ENCODE measurements at regions not wholly inside any gene's neighbourhood (a gene's known extent, or its start where the extent isn't known, plus 50 kb on each side); places are given as distances from the start of the nearest gene placed in this dataset.

- H3K4me3 ChIP-seq (ENCODE audit: low read length in 2 of 2) = no peak overlapping the region
- POLR2A ChIA-PET (ENCODE audit: partially characterized antibody) = no interaction called here
- H3K27ac Mint-ChIP-seq = no peak overlapping the region
These were observed 265.0 kb downstream of the IL20RB start for GRCh38 chr3:137222736-137223225.

GRCh38 chr3:137224464-137224863 is 266.7 kb downstream of the IL20RB start:
- intact Hi-C loops (cut with micrococcal nuclease) = no loop called here
- no peak overlapping the region for H3K4me3 ChIP-seq (ENCODE audit: low read length in 2 of 2)
- Mint-ChIP-seq H3K4me1 (no peaks in the 10 kb centered on the region), H3K9me3 (peaks cover 3 to 14% (median 5%) of the 10 kb centered on the region in 8 donors), H3K27me3 (peaks cover 1 to 2% of the 10 kb centered on the region in 2 donors), H3K36me3 (no peaks in the 10 kb centered on the region), H3K27ac (no peak overlapping the region), H3K4me3 (no peak overlapping the region)
- H3K4me1 ChIP-seq (ENCODE audit: insufficient read depth, low read length) = no peaks in the 10 kb centered on the region
- no peak for DNase-seq
- no peak overlapping the region for H3K27ac ChIP-seq (ENCODE audit: low read depth, low read length)
- ChIA-PET POLR2A (ENCODE audit: partially characterized antibody) (no interaction called here), CTCF (ENCODE audit: partially characterized antibody) (no interaction called here)
- H3K36me3 ChIP-seq (ENCODE audit: insufficient read depth, low read length) = no peaks in the 10 kb centered on the region
- no peaks in the 10 kb centered on the region for H3K27me3 ChIP-seq (ENCODE audit: insufficient read depth, low read length)
- no peaks in the 10 kb centered on the region for H3K9me3 ChIP-seq (ENCODE audit: control insufficient read depth in 1 of 2, low read length in 2 of 2)

More at GRCh38 chr3:137222736-137223225, 265.0 kb downstream of the IL20RB start:
- Mint-ChIP-seq H3K4me1 (no peaks in the 10 kb centered on the region), H3K36me3 (no peaks in the 10 kb centered on the region), H3K9me3 (peaks cover 3 to 14% (median 7%) of the 10 kb centered on the region in 8 donors), H3K27me3 (peaks cover 0 to 1% of the 10 kb centered on the region in 2 donors), H3K4me3 (no peak overlapping the region)
- Histone ChIP-seq H3K36me3 (ENCODE audit: insufficient read depth, low read length) (no peaks in the 10 kb centered on the region), H3K9me3 (ENCODE audit: control insufficient read depth in 1 of 2, low read length in 2 of 2) (no peaks in the 10 kb centered on the region), H3K27me3 (ENCODE audit: insufficient read depth, low read length) (no peaks in the 10 kb centered on the region), H3K27ac (ENCODE audit: low read depth, low read length) (no peak overlapping the region), H3K4me1 (ENCODE audit: insufficient read depth, low read length) (no peaks in the 10 kb centered on the region)
- no peak for DNase-seq
- CTCF ChIA-PET (ENCODE audit: partially characterized antibody) = no interaction called here
- intact Hi-C loops (cut with micrococcal nuclease) = no loop called here

- intact Hi-C loops (cut with micrococcal nuclease) = no loop called here
- no peak for DNase-seq
- ChIA-PET CTCF (ENCODE audit: partially characterized antibody) (no interaction called here), POLR2A (ENCODE audit: partially characterized antibody) (no interaction called here)
- Histone ChIP-seq H3K4me1 (ENCODE audit: insufficient read depth, low read length) (no peaks in the 10 kb centered on the region), H3K4me3 (ENCODE audit: low read length in 2 of 2) (no peak overlapping the region), H3K27me3 (ENCODE audit: insufficient read depth, low read length) (no peaks in the 10 kb centered on the region), H3K9me3 (ENCODE audit: control insufficient read depth in 1 of 2, low read length in 2 of 2) (no peaks in the 10 kb centered on the region), H3K36me3 (ENCODE audit: insufficient read depth, low read length) (no peaks in the 10 kb centered on the region), H3K27ac (ENCODE audit: low read depth, low read length) (no peak overlapping the region)
- Mint-ChIP-seq H3K36me3 (no peaks in the 10 kb centered on the region), H3K27me3 (no peaks in the 10 kb centered on the region), H3K9me3 (peaks cover 0 to 4% (median 2%) of the 10 kb centered on the region in 8 donors), H3K4me1 (no peaks in the 10 kb centered on the region), H3K4me3 (no peak overlapping the region), H3K27ac (no peak overlapping the region)
These were observed 285.1 kb downstream of the IL20RB start for GRCh38 chr3:137242836-137243400.

- Histone ChIP-seq H3K4me3 (ENCODE audit: low read length in 2 of 2) (no peak overlapping the region), H3K36me3 (ENCODE audit: insufficient read depth, low read length) (no peaks in the 10 kb centered on the region), H3K27ac (ENCODE audit: low read depth, low read length) (no peak overlapping the region), H3K4me1 (ENCODE audit: insufficient read depth, low read length) (no peaks in the 10 kb centered on the region), H3K9me3 (ENCODE audit: control insufficient read depth in 1 of 2, low read length in 2 of 2) (no peaks in the 10 kb centered on the region), H3K27me3 (ENCODE audit: insufficient read depth, low read length) (no peaks in the 10 kb centered on the region)
- intact Hi-C loops (cut with micrococcal nuclease) = no loop called here
- Mint-ChIP-seq H3K4me1 (no peaks in the 10 kb centered on the region), H3K9me3 (peaks cover 0 to 9% (median 7%) of the 10 kb centered on the region in 8 donors), H3K36me3 (no peaks in the 10 kb centered on the region), H3K27ac (no peak overlapping the region), H3K27me3 (no peaks in the 10 kb centered on the region), H3K4me3 (no peak overlapping the region)
- CTCF ChIA-PET (ENCODE audit: partially characterized antibody) = no interaction called here
- DNase-seq = no peak
- POLR2A ChIA-PET (ENCODE audit: partially characterized antibody) = no interaction called here
These were observed 288.7 kb downstream of the IL20RB start for GRCh38 chr3:137246491-137246890.

- H3K27ac ChIP-seq (ENCODE audit: low read depth, low read length) = no peak overlapping the region
- Mint-ChIP-seq H3K27ac (no peak overlapping the region), H3K27me3 (no peaks in the 10 kb centered on the region), H3K4me1 (no peaks in the 10 kb centered on the region), H3K4me3 (no peak overlapping the region), H3K36me3 (no peaks in the 10 kb centered on the region), H3K9me3 (peaks cover 0 to 21% (median 9%) of the 10 kb centered on the region in 8 donors)
- no peaks in the 10 kb centered on the region for H3K9me3 ChIP-seq (ENCODE audit: control insufficient read depth in 1 of 2, low read length in 2 of 2)
- no peaks in the 10 kb centered on the region for H3K27me3 ChIP-seq (ENCODE audit: insufficient read depth, low read length)
- H3K4me1 ChIP-seq (ENCODE audit: insufficient read depth, low read length) = no peaks in the 10 kb centered on the region
- H3K36me3 ChIP-seq (ENCODE audit: insufficient read depth, low read length) = no peaks in the 10 kb centered on the region
- ChIA-PET POLR2A (ENCODE audit: partially characterized antibody) (no interaction called here), CTCF (ENCODE audit: partially characterized antibody) (no interaction called here)
- intact Hi-C loops (cut with micrococcal nuclease) = no loop called here
- no peak for DNase-seq
- no peak overlapping the region for H3K4me3 ChIP-seq (ENCODE audit: low read length in 2 of 2)
These were observed 291.6 kb downstream of the IL20RB start for GRCh38 chr3:137249311-137249940.

GRCh38 chr3:137259089-137259488 is 301.3 kb downstream of the IL20RB start:
- ChIA-PET POLR2A (ENCODE audit: partially characterized antibody) (no interaction called here), CTCF (ENCODE audit: partially characterized antibody) (no interaction called here)
- no peak overlapping the region for H3K27ac Mint-ChIP-seq
- Histone ChIP-seq H3K4me1 (ENCODE audit: insufficient read depth, low read length) (no peaks in the 10 kb centered on the region), H3K9me3 (ENCODE audit: control insufficient read depth in 1 of 2, low read length in 2 of 2) (no peaks in the 10 kb centered on the region), H3K36me3 (ENCODE audit: insufficient read depth, low read length) (no peaks in the 10 kb centered on the region), H3K27me3 (ENCODE audit: insufficient read depth, low read length) (no peaks in the 10 kb centered on the region), H3K4me3 (ENCODE audit: low read length in 2 of 2) (no peak overlapping the region), H3K27ac (ENCODE audit: low read depth, low read length) (no peak overlapping the region)
- intact Hi-C loops (cut with micrococcal nuclease) = no loop called here
- no peak overlapping the region for H3K4me3 Mint-ChIP-seq
- H3K9me3 Mint-ChIP-seq = peaks cover 0 to 5% (median 1%) of the 10 kb centered on the region in 8 donors
- no peak for DNase-seq
- peaks cover 0 to 1% of the 10 kb centered on the region in 2 donors for H3K27me3 Mint-ChIP-seq
- no peaks in the 10 kb centered on the region for H3K36me3 Mint-ChIP-seq
- no peaks in the 10 kb centered on the region for H3K4me1 Mint-ChIP-seq

GRCh38 chr3:137259701-137260100 is 301.9 kb downstream of the IL20RB start:
- H3K27me3 ChIP-seq (ENCODE audit: insufficient read depth, low read length) = no peaks in the 10 kb centered on the region
- DNase-seq = no peak
- no peaks in the 10 kb centered on the region for H3K36me3 ChIP-seq (ENCODE audit: insufficient read depth, low read length)
- H3K4me1 ChIP-seq (ENCODE audit: insufficient read depth, low read length) = no peaks in the 10 kb centered on the region
- ChIA-PET CTCF (ENCODE audit: partially characterized antibody) (no interaction called here), POLR2A (ENCODE audit: partially characterized antibody) (no interaction called here)
- intact Hi-C loops (cut with micrococcal nuclease) = no loop called here
- Mint-ChIP-seq H3K36me3 (no peaks in the 10 kb centered on the region), H3K4me3 (no peak overlapping the region), H3K27me3 (peaks cover 0 to 3% of the 10 kb centered on the region in 2 donors), H3K27ac (no peak overlapping the region), H3K4me1 (no peaks in the 10 kb centered on the region), H3K9me3 (peaks cover 0 to 5% (median under 1%) of the 10 kb centered on the region in 8 donors)
- no peaks in the 10 kb centered on the region for H3K9me3 ChIP-seq (ENCODE audit: control insufficient read depth in 1 of 2, low read length in 2 of 2)
- H3K4me3 ChIP-seq (ENCODE audit: low read length in 2 of 2) = no peak overlapping the region
- H3K27ac ChIP-seq (ENCODE audit: low read depth, low read length) = no peak overlapping the region

Measured in CD4-positive, alpha-beta memory T cell (primary cell).